ENCODE measurements at regions not wholly inside any gene's neighbourhood (a gene's known extent, or its start where the extent isn't known, plus 50 kb on each side); places are given as distances from the start of the nearest gene placed in this dataset.

- TF ChIP-seq CREB1 (IDR thresholded peaks at IDR 0.05; ENCODE audit: low read depth) (no peak), TEAD4 (IDR thresholded peaks at IDR 0.05) (no peak), RAD21 (IDR thresholded peaks at IDR 0.05; ENCODE audit: low read depth) (no peak), YY1 (IDR thresholded peaks at IDR 0.05; ENCODE audit: low read depth) (no peak), EGR1 (IDR thresholded peaks at IDR 0.05) (no peak), ZBTB7A (IDR thresholded peaks at IDR 0.05; ENCODE audit: low read depth) (no peak), EP300 (IDR thresholded peaks at IDR 0.05; ENCODE audit: borderline replicate concordance) (no peak), TCF12 (IDR thresholded peaks at IDR 0.05; ENCODE audit: low read depth) (no peak), CEBPB (IDR thresholded peaks at IDR 0.05) (no peak), FOXM1 (IDR thresholded peaks at IDR 0.05; ENCODE audit: borderline replicate concordance, low read depth) (no peak), NFIC (IDR thresholded peaks at IDR 0.05) (no peak), TAF1 (IDR thresholded peaks at IDR 0.05; ENCODE audit: low read depth) (no peak)
- TF ChIP-seq, protein P1, sequence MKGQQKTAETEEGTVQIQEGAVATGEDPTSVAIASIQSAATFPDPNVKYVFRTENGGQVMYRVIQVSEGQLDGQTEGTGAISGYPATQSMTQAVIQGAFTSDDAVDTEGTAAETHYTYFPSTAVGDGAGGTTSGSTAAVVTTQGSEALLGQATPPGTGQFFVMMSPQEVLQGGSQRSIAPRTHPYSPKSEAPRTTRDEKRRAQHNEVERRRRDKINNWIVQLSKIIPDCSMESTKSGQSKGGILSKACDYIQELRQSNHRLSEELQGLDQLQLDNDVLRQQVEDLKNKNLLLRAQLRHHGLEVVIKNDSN (IDR thresholded peaks at IDR 0.05): no peak
- TF ChIP-seq, protein P2, sequence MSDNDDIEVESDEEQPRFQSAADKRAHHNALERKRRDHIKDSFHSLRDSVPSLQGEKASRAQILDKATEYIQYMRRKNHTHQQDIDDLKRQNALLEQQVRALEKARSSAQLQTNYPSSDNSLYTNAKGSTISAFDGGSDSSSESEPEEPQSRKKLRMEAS (IDR thresholded peaks at IDR 0.05): no peak
- TF ChIP-seq, protein P3, sequence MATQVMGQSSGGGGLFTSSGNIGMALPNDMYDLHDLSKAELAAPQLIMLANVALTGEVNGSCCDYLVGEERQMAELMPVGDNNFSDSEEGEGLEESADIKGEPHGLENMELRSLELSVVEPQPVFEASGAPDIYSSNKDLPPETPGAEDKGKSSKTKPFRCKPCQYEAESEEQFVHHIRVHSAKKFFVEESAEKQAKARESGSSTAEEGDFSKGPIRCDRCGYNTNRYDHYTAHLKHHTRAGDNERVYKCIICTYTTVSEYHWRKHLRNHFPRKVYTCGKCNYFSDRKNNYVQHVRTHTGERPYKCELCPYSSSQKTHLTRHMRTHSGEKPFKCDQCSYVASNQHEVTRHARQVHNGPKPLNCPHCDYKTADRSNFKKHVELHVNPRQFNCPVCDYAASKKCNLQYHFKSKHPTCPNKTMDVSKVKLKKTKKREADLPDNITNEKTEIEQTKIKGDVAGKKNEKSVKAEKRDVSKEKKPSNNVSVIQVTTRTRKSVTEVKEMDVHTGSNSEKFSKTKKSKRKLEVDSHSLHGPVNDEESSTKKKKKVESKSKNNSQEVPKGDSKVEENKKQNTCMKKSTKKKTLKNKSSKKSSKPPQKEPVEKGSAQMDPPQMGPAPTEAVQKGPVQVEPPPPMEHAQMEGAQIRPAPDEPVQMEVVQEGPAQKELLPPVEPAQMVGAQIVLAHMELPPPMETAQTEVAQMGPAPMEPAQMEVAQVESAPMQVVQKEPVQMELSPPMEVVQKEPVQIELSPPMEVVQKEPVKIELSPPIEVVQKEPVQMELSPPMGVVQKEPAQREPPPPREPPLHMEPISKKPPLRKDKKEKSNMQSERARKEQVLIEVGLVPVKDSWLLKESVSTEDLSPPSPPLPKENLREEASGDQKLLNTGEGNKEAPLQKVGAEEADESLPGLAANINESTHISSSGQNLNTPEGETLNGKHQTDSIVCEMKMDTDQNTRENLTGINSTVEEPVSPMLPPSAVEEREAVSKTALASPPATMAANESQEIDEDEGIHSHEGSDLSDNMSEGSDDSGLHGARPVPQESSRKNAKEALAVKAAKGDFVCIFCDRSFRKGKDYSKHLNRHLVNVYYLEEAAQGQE (IDR thresholded peaks at IDR 0.05; ENCODE audit: low read depth): no peak
Observed at GRCh38 chr5:133905424-133905823, 63.0 kb downstream of the C5orf15 start.

- TF ChIP-seq, protein P1 (IDR thresholded peaks at IDR 0.05): no peak
- no peak for TF ChIP-seq TCF12 (IDR thresholded peaks at IDR 0.05; ENCODE audit: low read depth)
- TF ChIP-seq YY1 (IDR thresholded peaks at IDR 0.05; ENCODE audit: low read depth): no peak
- TF ChIP-seq CEBPB (IDR thresholded peaks at IDR 0.05): no peak
- TF ChIP-seq FOXM1 (IDR thresholded peaks at IDR 0.05; ENCODE audit: borderline replicate concordance, low read depth): no peak
- TF ChIP-seq, protein P2 (IDR thresholded peaks at IDR 0.05): no peak
- TF ChIP-seq RAD21 (IDR thresholded peaks at IDR 0.05; ENCODE audit: low read depth): no peak
- no peak for TF ChIP-seq TAF1 (IDR thresholded peaks at IDR 0.05; ENCODE audit: low read depth)
- no peak for TF ChIP-seq EP300 (IDR thresholded peaks at IDR 0.05; ENCODE audit: borderline replicate concordance)
- TF ChIP-seq TEAD4 (IDR thresholded peaks at IDR 0.05): no peak
- no peak for TF ChIP-seq EGR1 (IDR thresholded peaks at IDR 0.05)
- no peak for TF ChIP-seq ZBTB7A (IDR thresholded peaks at IDR 0.05; ENCODE audit: low read depth)
- no peak for TF ChIP-seq CREB1 (IDR thresholded peaks at IDR 0.05; ENCODE audit: low read depth)
- TF ChIP-seq, protein P3 (IDR thresholded peaks at IDR 0.05; ENCODE audit: low read depth): no peak
- TF ChIP-seq NFIC (IDR thresholded peaks at IDR 0.05): no peak
Observed at GRCh38 chr5:133904641-133905040, 63.8 kb downstream of the C5orf15 start.

DNA sequence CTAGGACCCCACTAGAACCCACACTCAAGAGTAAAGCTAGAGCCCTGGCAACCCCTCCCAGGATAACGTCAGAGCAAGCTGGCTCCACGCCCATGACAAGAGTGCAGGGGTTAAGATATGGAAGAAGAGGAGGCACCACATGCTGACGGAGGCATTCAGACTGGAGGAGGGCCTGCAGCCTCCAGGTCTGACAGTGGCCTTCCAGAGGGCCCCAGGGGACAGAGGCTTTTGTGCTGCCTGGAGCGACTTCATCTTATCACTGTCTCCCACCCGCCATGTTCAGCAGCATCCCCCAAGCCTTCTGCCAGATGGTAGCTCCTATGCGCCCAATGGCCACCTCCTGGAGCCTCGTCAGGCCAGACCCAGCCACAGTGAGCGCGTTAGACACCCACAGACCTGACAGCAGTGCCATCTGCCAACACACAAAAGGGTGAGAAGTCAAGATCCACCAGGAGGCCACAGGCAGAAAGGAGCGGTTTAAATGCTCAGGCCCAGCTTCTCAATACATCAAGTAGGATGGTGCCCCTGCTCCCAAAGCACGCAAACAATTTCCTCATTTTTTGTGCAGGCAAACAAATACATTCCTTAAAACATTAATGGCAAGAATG lies 65.8 kb downstream of the C5orf15 start:
- TF ChIP-seq TCF12 (IDR thresholded peaks at IDR 0.05; ENCODE audit: low read depth): no peak
- no peak for TF ChIP-seq FOXM1 (IDR thresholded peaks at IDR 0.05; ENCODE audit: borderline replicate concordance, low read depth)
- no peak for TF ChIP-seq CEBPB (IDR thresholded peaks at IDR 0.05)
- TF ChIP-seq EP300 (IDR thresholded peaks at IDR 0.05; ENCODE audit: borderline replicate concordance): no peak
- TF ChIP-seq NFIC (IDR thresholded peaks at IDR 0.05): no peak
- TF ChIP-seq YY1 (IDR thresholded peaks at IDR 0.05; ENCODE audit: low read depth): no peak
- no peak for TF ChIP-seq TAF1 (IDR thresholded peaks at IDR 0.05; ENCODE audit: low read depth)
- TF ChIP-seq, protein P3 (IDR thresholded peaks at IDR 0.05; ENCODE audit: low read depth): no peak
- no peak for TF ChIP-seq CREB1 (IDR thresholded peaks at IDR 0.05; ENCODE audit: low read depth)
- no peak for TF ChIP-seq RAD21 (IDR thresholded peaks at IDR 0.05; ENCODE audit: low read depth)
- no peak for TF ChIP-seq TEAD4 (IDR thresholded peaks at IDR 0.05)
- no peak for TF ChIP-seq ZBTB7A (IDR thresholded peaks at IDR 0.05; ENCODE audit: low read depth)
- TF ChIP-seq, protein P2 (IDR thresholded peaks at IDR 0.05): no peak
- TF ChIP-seq EGR1 (IDR thresholded peaks at IDR 0.05): no peak
- TF ChIP-seq, protein P1 (IDR thresholded peaks at IDR 0.05): no peak
